OCI-LY3 (cell line): ENCODE measurements at regions not wholly inside any gene's neighbourhood (a gene's known extent, or its start where the extent isn't known, plus 50 kb on each side); places are given as distances from the start of the nearest gene placed in this dataset.
A peak's percentile ranks its signal among the peaks of the same experiment; 100 is the strongest.

Experiments used
- H2AFZ ChIP-seq: fragments of 200-600, 300-600 bp; shearing (Covaris generic); 2 replicates; pipeline ENCODE4 v1.6.0; 2014; ENCODE audit warnings: antibody characterized with exemption, low read depth, low read length
- H3K27ac ChIP-seq: fragments of 200-600, 300-600 bp; sonication (generic); 2 replicates; pipeline ENCODE4 v1.5.1; 2014; ENCODE audit warnings: mild to moderate bottlenecking, low read length, moderate library complexity, mixed read lengths
- H3K27me3 ChIP-seq: fragments of 200-600, 300-600 bp; sonication (generic); 2 replicates; pipeline ENCODE4 v1.6.1; 2014; ENCODE audit warnings: low read depth, low read length, mixed read lengths
- H3K36me3 ChIP-seq: fragments of 200-600, 300-600 bp; sonication (generic); replicated peaks from 2 replicates; pipeline ENCODE3; 2014; ENCODE audit warnings: low read depth, low read length, mixed read lengths
- H3K4me1 ChIP-seq: fragments of 300-600, 200-600 bp; sonication (generic); 2 replicates; pipeline ENCODE4 v1.6.1; 2014; ENCODE audit warnings: low read length, mixed read lengths
- H3K4me2 ChIP-seq: fragments of 200-600, 300-600 bp; sonication (generic); 2 replicates; pipeline ENCODE4 v1.6.1; 2014; ENCODE audit warnings: low read length, mixed read lengths
- H3K4me3 ChIP-seq: fragments of 300-600, 200-600 bp; sonication (generic); 2 replicates; pipeline ENCODE4 v1.5.1; 2014; ENCODE audit warnings: antibody characterized with exemption, mild to moderate bottlenecking, low read length, moderate library complexity
- H3K79me2 ChIP-seq: fragments of 300-600, 200-600 bp; shearing (Covaris generic); 2 replicates; pipeline ENCODE4 v1.6.1; 2014; ENCODE audit warnings: mild to moderate bottlenecking, low read length, mixed read lengths
- H3K9ac ChIP-seq: fragments of 300-600, 200-600 bp; shearing (Covaris generic); 2 replicates; pipeline ENCODE4 v1.6.0; 2014; ENCODE audit warnings: mild to moderate bottlenecking, low read length, moderate library complexity
- H3K9me3 ChIP-seq: fragments of 200-600, 300-600 bp; shearing (Covaris generic); 2 replicates; pipeline ENCODE4 v1.6.1; 2014; ENCODE audit warnings: low read length, mixed read lengths; ENCODE audit not compliant: insufficient read depth
- H4K20me1 ChIP-seq: fragments of 200-600, 300-600 bp; sonication (generic); 2 replicates; pipeline ENCODE4 v1.6.1; 2016; ENCODE audit warnings: low read length, mixed read lengths; ENCODE audit not compliant: insufficient read depth
- EZH2phosphoT487 ChIP-seq: fragments of 200-600 bp; shearing (Covaris generic); IDR thresholded peaks from 2 replicates; pipeline ENCODE4 v1.6.1; 2018; ENCODE audit warnings: antibody characterized with exemption, mixed run types, low read depth
- TF ChIP-seq, protein P1 (sequence below): fragments of 200-600, 300-600 bp; sonication (generic); IDR thresholded peaks from 2 replicates; pipeline ENCODE4 v1.5.1; 2014; ENCODE audit warnings: antibody characterized with exemption, low read length, low read depth

DNA sequence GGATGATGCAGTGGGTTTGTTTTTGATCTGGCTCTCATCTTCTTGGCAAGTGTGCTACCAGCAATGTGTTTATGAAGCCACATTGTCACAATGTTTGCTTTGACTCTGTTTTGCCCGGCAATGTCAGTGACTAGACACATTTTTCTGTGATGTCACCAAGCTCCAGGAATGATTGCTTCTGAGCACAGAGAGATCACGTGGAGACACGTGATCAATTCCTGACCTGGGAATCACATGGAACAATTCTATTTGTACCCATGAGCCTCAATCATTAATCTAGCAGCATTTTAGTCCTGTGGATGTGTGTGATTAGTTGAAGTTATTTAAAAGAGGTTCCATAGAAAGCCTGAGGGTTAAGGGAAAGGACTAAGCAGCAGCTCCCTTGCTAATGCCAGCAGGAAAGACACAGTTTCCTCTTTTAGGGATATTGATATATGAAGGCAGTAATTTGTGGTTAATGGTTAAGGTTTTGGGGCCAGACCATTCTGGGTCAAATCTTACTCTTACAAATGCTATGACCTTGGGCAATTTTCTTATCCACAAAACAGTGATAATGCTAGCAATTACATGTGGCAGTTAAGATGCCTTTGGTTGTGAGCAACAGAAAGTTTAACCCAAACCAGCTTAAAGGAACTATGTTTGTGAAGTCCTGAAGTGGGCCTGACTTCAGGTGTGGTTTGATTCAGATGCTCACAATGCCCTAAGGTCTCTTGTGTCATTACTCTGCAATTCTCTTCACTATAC is 59.0 kb downstream of the FASLG start:
- Histone ChIP-seq H2AFZ (no peak overlapping the region), H3K79me2 (no peaks in the 10 kb centered on the region), H4K20me1 (no peaks in the 10 kb centered on the region), H3K36me3 (no peaks in the 10 kb centered on the region), H3K4me1 (peaks cover 3% of the 10 kb centered on the region), H3K27me3 (peaks cover 18% of the 10 kb centered on the region; the same call in 1 of the 2 replicates), H3K9me3 (no peaks in the 10 kb centered on the region), H3K27ac (no peak overlapping the region), H3K9ac (no peak overlapping the region), H3K4me2 (no peak overlapping the region), H3K4me3 (no peak overlapping the region)
- TF ChIP-seq, protein P1, sequence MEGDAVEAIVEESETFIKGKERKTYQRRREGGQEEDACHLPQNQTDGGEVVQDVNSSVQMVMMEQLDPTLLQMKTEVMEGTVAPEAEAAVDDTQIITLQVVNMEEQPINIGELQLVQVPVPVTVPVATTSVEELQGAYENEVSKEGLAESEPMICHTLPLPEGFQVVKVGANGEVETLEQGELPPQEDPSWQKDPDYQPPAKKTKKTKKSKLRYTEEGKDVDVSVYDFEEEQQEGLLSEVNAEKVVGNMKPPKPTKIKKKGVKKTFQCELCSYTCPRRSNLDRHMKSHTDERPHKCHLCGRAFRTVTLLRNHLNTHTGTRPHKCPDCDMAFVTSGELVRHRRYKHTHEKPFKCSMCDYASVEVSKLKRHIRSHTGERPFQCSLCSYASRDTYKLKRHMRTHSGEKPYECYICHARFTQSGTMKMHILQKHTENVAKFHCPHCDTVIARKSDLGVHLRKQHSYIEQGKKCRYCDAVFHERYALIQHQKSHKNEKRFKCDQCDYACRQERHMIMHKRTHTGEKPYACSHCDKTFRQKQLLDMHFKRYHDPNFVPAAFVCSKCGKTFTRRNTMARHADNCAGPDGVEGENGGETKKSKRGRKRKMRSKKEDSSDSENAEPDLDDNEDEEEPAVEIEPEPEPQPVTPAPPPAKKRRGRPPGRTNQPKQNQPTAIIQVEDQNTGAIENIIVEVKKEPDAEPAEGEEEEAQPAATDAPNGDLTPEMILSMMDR: no peak
- no peak for TF ChIP-seq EZH2phosphoT487

DNA sequence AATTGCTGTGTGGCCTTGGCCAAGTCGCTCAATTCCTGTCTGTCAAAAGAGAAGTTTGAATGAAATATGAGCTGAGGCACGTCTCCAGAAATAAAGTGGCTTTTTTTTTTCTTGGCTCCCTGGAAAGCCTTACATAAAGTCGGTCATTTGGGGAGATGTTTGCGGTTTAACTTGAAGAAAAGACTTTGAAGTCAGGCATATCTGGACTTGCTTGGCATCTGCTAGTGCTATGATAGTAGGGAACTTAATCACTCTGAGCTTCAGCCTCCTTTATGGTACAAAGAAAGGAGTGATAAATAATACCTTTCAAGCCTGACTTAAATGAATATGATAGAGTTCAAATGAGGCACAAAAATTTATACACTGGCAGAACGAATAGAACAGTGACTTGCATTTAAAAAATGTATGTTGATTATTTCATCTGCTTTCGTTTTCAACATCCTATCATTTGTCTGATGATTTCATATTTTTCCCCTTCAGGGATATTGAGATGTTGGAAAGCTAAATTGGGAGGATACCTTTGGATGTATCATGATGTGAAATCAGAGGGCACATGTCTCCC is 60.2 kb downstream of the FASLG start:
- no peak overlapping the region for H3K27ac ChIP-seq
- H3K36me3 ChIP-seq: no peaks in the 10 kb centered on the region
- H3K9ac ChIP-seq: no peak overlapping the region
- peaks cover 6% of the 10 kb centered on the region for H3K4me1 ChIP-seq
- TF ChIP-seq EZH2phosphoT487: no peak
- TF ChIP-seq, protein P1: no peak
- H4K20me1 ChIP-seq: no peaks in the 10 kb centered on the region
- H3K4me3 ChIP-seq: no peak overlapping the region
- H2AFZ ChIP-seq: no peak overlapping the region
- no peaks in the 10 kb centered on the region for H3K79me2 ChIP-seq
- peaks cover 13% of the 10 kb centered on the region; the same call in 1 of the 2 replicates for H3K27me3 ChIP-seq
- H3K4me2 ChIP-seq: no peak overlapping the region
- H3K9me3 ChIP-seq: no peaks in the 10 kb centered on the region

DNA sequence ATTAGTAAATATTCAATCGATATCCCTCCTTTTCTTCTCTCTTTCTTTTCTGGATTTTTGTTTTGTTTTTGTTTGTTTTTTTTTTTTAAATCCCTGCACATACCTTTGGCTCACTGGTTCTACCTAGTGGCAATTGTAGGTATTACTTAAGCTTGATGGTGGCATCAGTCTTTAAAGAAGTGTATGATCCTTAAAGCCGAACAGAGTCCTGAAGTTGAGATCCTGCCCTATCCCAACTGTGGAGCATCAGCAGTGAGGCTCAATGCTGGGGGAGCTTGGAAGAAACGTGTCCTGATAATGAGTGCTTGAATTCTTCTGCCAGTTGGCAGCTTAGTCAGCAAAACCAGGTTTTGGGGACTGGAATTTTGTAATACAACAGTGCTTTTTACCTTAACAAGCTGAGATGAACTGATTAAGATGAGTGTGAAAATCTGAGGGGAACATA is 60.8 kb downstream of the FASLG start:
- H3K9ac ChIP-seq: no peak overlapping the region
- H3K27ac ChIP-seq: no peak overlapping the region
- H3K9me3 ChIP-seq: no peaks in the 10 kb centered on the region
- H2AFZ ChIP-seq: peak overlapping the region; percentile 60; the same call in 1 of the 2 replicates
- H3K27me3 ChIP-seq: peaks cover 10% of the 10 kb centered on the region; the same call in 1 of the 2 replicates
- H3K36me3 ChIP-seq: no peaks in the 10 kb centered on the region
- H3K4me2 ChIP-seq: peak overlapping the region; percentile 42
- H3K4me3 ChIP-seq: no peak overlapping the region
- no peaks in the 10 kb centered on the region for H3K79me2 ChIP-seq
- TF ChIP-seq, protein P1: peak; percentile 95
- TF ChIP-seq EZH2phosphoT487: no peak
- H4K20me1 ChIP-seq: no peaks in the 10 kb centered on the region
- H3K4me1 ChIP-seq: peaks cover 12% of the 10 kb centered on the region

DNA sequence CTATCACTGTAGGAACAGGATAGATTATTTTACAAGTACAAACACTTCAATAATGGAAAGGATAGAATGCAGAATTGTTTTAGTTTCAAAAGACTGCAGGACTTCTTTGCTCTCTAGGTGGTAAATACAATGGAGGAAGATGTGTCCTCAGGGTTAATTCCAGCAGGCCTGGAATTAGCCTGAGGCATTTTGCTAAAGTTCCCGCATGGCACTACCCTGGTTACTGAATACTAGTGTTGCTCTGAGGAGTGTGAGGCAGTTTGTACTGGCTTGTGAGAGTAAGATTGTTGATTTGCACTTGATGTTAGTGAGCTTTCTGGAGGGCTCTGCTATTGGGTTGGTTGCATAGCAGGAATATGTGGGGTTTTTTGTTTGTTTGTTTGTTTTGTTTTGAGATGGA is 61.4 kb downstream of the FASLG start:
- H3K9me3 ChIP-seq: no peaks in the 10 kb centered on the region
- 0 out of 2 replicates have a peak, but pooled peaks cover 3% of the 10 kb centered on the region for H4K20me1 ChIP-seq
- no peak for TF ChIP-seq EZH2phosphoT487
- TF ChIP-seq, protein P1: no peak
- 0 out of 2 replicates have a peak, but pooled peaks cover 6% of the 10 kb centered on the region for H3K27me3 ChIP-seq
- no peak overlapping the region for H3K4me2 ChIP-seq
- no peak overlapping the region for H2AFZ ChIP-seq
- H3K79me2 ChIP-seq: no peaks in the 10 kb centered on the region
- no peak overlapping the region for H3K4me3 ChIP-seq
- no peaks in the 10 kb centered on the region for H3K36me3 ChIP-seq
- no peak overlapping the region for H3K27ac ChIP-seq
- H3K9ac ChIP-seq: no peak overlapping the region
- H3K4me1 ChIP-seq: peaks cover 18% of the 10 kb centered on the region
